OCI-LY1 (cell line): ENCODE measurements at regions not wholly inside any gene's neighbourhood (a gene's known extent, or its start where the extent isn't known, plus 50 kb on each side); places are given as distances from the start of the nearest gene placed in this dataset.

Experiments
- H2AFZ ChIP-seq: fragments of 200-600 bp; sonication (generic), shearing (Covaris generic); 2 replicates; pipeline ENCODE4 v1.6.0; 2014; ENCODE audit warnings: antibody characterized with exemption, mild to moderate bottlenecking, low read length
- H3F3A ChIP-seq: fragments of 200-600 bp; sonication (generic), shearing (Covaris generic); 2 replicates; pipeline ENCODE4 v1.6.0; 2014; ENCODE audit warnings: mild to moderate bottlenecking, antibody characterized with exemption, low read length, moderate library complexity; ENCODE audit not compliant: insufficient read depth
- H3K27ac ChIP-seq: fragments of 200-600 bp; sonication (generic); 2 replicates; pipeline ENCODE4 v1.5.1; 2014; ENCODE audit warnings: low read length, mixed run types, mild to moderate bottlenecking, low read depth; ENCODE audit not compliant: poor library complexity, severe bottlenecking
- H3K27me3 ChIP-seq: fragments of 200-600 bp; sonication (generic); 2 replicates; pipeline ENCODE4 v1.6.0; 2014; ENCODE audit warnings: antibody characterized with exemption, mild to moderate bottlenecking, low read length, moderate library complexity; ENCODE audit not compliant: insufficient read depth
- H3K36me3 ChIP-seq: fragments of 200-600 bp; sonication (generic); 2 replicates; pipeline ENCODE4 v1.6.1; 2014; ENCODE audit warnings: mild to moderate bottlenecking, antibody characterized with exemption, low read length, moderate library complexity, mixed read lengths; ENCODE audit not compliant: insufficient read depth
- H3K4me1 ChIP-seq: fragments of 200-600 bp; sonication (generic); 2 replicates; pipeline ENCODE4 v1.5.1; 2014; ENCODE audit warnings: mild to moderate bottlenecking, low read length, moderate library complexity; ENCODE audit not compliant: insufficient read depth, severe bottlenecking
- H3K4me2 ChIP-seq: fragments of 200-600 bp; sonication (generic), shearing (Covaris generic); 2 replicates; pipeline ENCODE4 v1.6.1; 2014; ENCODE audit warnings: low read length
- H3K4me3 ChIP-seq: fragments of 200-600 bp; sonication (generic); 2 replicates; pipeline ENCODE4 v1.5.1; 2014; ENCODE audit warnings: low read length, low read depth, mild to moderate bottlenecking, mixed read lengths; ENCODE audit not compliant: poor library complexity, severe bottlenecking
- H3K79me2 ChIP-seq: fragments of 200-600 bp; shearing (Covaris generic); 2 replicates; pipeline ENCODE4 v1.6.1; 2016; ENCODE audit warnings: mixed run types, low read length, mixed read lengths; ENCODE audit not compliant: insufficient read depth
- H3K9ac ChIP-seq: fragments of 200-600 bp; sonication (generic), shearing (Covaris generic); 2 replicates; pipeline ENCODE4 v1.6.1; 2014; ENCODE audit warnings: mild to moderate bottlenecking, low read length, mixed read lengths
- H3K9me2 ChIP-seq: fragments of 200-600 bp; sonication (generic), shearing (Covaris generic); 2 replicates; pipeline ENCODE4 v1.6.1; 2014; ENCODE audit warnings: low read depth, mild to moderate bottlenecking, low read length, mixed read lengths
- H3K9me3 ChIP-seq: fragments of 200-600 bp; shearing (Covaris generic); 2 replicates; pipeline ENCODE4 v1.6.1; 2014; ENCODE audit warnings: low read length, mixed read lengths
- H4K20me1 ChIP-seq: fragments of 200-600 bp; sonication (generic), shearing (Covaris generic); 2 replicates; pipeline ENCODE4 v1.6.0; 2016; ENCODE audit warnings: mild to moderate bottlenecking, low read length; ENCODE audit not compliant: insufficient read depth
- CTCF ChIP-seq: fragments of 200-600 bp; sonication (generic), shearing (Covaris generic); IDR thresholded peaks from 2 replicates; pipeline ENCODE4 v1.5.1; 2017; ENCODE audit warnings: mild to moderate bottlenecking, antibody characterized with exemption, low read length, moderate library complexity, mixed read lengths
- EZH2 ChIP-seq: fragments of 200-600 bp; sonication (generic), shearing (Covaris generic); IDR thresholded peaks from 2 replicates; pipeline ENCODE4 v1.8.0; 2017; ENCODE audit warnings: borderline replicate concordance, mixed run types, mild to moderate bottlenecking, antibody characterized with exemption, low read length, moderate library complexity, mixed read lengths

GRCh38 chr5:124954784-124955183 lies 208.3 kb upstream of the ZNF608 start:
- H3K27me3 ChIP-seq = no peaks in the 10 kb centered on the region
- no peaks in the 10 kb centered on the region for H3K9me3 ChIP-seq
- no peaks in the 10 kb centered on the region for H4K20me1 ChIP-seq
- no peak overlapping the region for H2AFZ ChIP-seq
- H3K36me3 ChIP-seq = peaks cover 24% of the 10 kb centered on the region
- no peaks in the 10 kb centered on the region for H3K79me2 ChIP-seq
- no peaks in the 10 kb centered on the region for H3F3A ChIP-seq
- no peak overlapping the region for H3K4me2 ChIP-seq
- no peaks in the 10 kb centered on the region for H3K9me2 ChIP-seq
- peaks cover 44% of the 10 kb centered on the region for H3K4me1 ChIP-seq
- H3K4me3 ChIP-seq = no peak overlapping the region
- H3K27ac ChIP-seq = peak overlapping the region; percentile 95
- H3K9ac ChIP-seq = no peak overlapping the region
- no peak for TF ChIP-seq CTCF
- TF ChIP-seq EZH2 = no peak

GRCh38 chr5:124956471-124957029 lies 210.1 kb upstream of the ZNF608 start:
- Histone ChIP-seq H3K27me3 (no peaks in the 10 kb centered on the region), H3K79me2 (no peaks in the 10 kb centered on the region), H3K9ac (no peak overlapping the region), H3K4me3 (no peak overlapping the region), H3K4me1 (peaks cover 35% of the 10 kb centered on the region), H3K27ac (peak overlapping the region; percentile 60), H2AFZ (no peak overlapping the region), H3K9me3 (no peaks in the 10 kb centered on the region), H3K4me2 (no peak overlapping the region), H3K9me2 (no peaks in the 10 kb centered on the region), H4K20me1 (no peaks in the 10 kb centered on the region), H3K36me3 (peaks cover 32% of the 10 kb centered on the region), H3F3A (no peaks in the 10 kb centered on the region)
- TF ChIP-seq CTCF = no peak
- TF ChIP-seq EZH2 = no peak

GRCh38 chr5:124957063-124957462 lies 210.6 kb upstream of the ZNF608 start:
- H3K27ac ChIP-seq = peak overlapping the region; percentile 60
- no peaks in the 10 kb centered on the region for H3K9me2 ChIP-seq
- TF ChIP-seq EZH2 = no peak
- no peak for TF ChIP-seq CTCF
- H3K36me3 ChIP-seq = peaks cover 37% of the 10 kb centered on the region
- H3K4me1 ChIP-seq = peaks cover 31% of the 10 kb centered on the region
- no peaks in the 10 kb centered on the region for H3K27me3 ChIP-seq
- no peaks in the 10 kb centered on the region for H4K20me1 ChIP-seq
- H2AFZ ChIP-seq = no peak overlapping the region
- no peaks in the 10 kb centered on the region for H3F3A ChIP-seq
- H3K9me3 ChIP-seq = no peaks in the 10 kb centered on the region
- H3K4me3 ChIP-seq = no peak overlapping the region
- no peak overlapping the region for H3K4me2 ChIP-seq
- no peaks in the 10 kb centered on the region for H3K79me2 ChIP-seq
- H3K9ac ChIP-seq = no peak overlapping the region
